HEK293T (cell line): ENCODE measurements at regions not wholly inside any gene's neighbourhood (a gene's known extent, or its start where the extent isn't known, plus 50 kb on each side); places are given as distances from the start of the nearest gene placed in this dataset.

Experiments used
- CTBP1 ChIP-seq: fragments of 450-650 bp; IDR thresholded peaks from 2 replicates; pipeline ENCODE4 v1.6.1; 2016; ENCODE audit warnings: borderline replicate concordance
- ELF4 ChIP-seq: fragments of 450-650 bp; IDR thresholded peaks from 2 replicates; pipeline ENCODE4 v1.6.1; 2017; ENCODE audit warnings: antibody characterized with exemption
- FOXA1 ChIP-seq: fragments of 450-650 bp; IDR thresholded peaks from 2 replicates; pipeline ENCODE4 v1.6.1; 2016; ENCODE audit warnings: mild to moderate bottlenecking
- HDGF ChIP-seq: fragments of 450-650 bp; IDR thresholded peaks from 2 replicates; pipeline ENCODE4 v1.6.1; 2017; ENCODE audit warnings: antibody characterized with exemption, borderline replicate concordance
- PKNOX1 ChIP-seq: fragments of 450-650 bp; IDR thresholded peaks from 2 replicates; pipeline ENCODE4 v1.6.1; 2016
- SP1 ChIP-seq: fragments of 450-650 bp; IDR thresholded peaks from 2 replicates; pipeline ENCODE4 v1.6.1; 2017
- SUZ12 ChIP-seq: fragments of 450-650 bp; IDR thresholded peaks from 2 replicates; pipeline ENCODE4 v1.6.1; 2016; ENCODE audit warnings: mild to moderate bottlenecking
- TARDBP ChIP-seq: fragments of 450-650 bp; IDR thresholded peaks from 2 replicates; pipeline ENCODE4 v1.6.1; 2016

GRCh38 chr5:155765715-155766114, 561.2 kb upstream of the SGCD start:
- no peak for TF ChIP-seq ELF4
- no peak for TF ChIP-seq CTBP1
- no peak for TF ChIP-seq TARDBP
- TF ChIP-seq FOXA1, result no peak
- no peak for TF ChIP-seq HDGF
- TF ChIP-seq SP1, result no peak
- TF ChIP-seq SUZ12, result no peak
- no peak for TF ChIP-seq PKNOX1
